Stomach (tissue), 8 donors: ENCODE measurements at regions not wholly inside any gene's neighbourhood (a gene's known extent, or its start where the extent isn't known, plus 50 kb on each side); places are given as distances from the start of the nearest gene placed in this dataset.

Source experiments
- DNase-seq, 2 donors: peaks; one replicate each; pipeline versions ENCODE4 v3.0.0 to v3.0.0-alpha.2; 2013 to 2019
- H3K27ac ChIP-seq, 5 donors: fragments of 200-600 bp in 4 of 5; sonication (generic) in 4 of 5; one replicate each; pipeline ENCODE4 v1.5.1; 2013 to 2019; ENCODE audit warnings: mild to moderate bottlenecking in 1 of 5, moderate library complexity in 1 of 5
- H3K27me3 ChIP-seq, 3 donors: fragments of 200-600 bp; sonication (generic); one replicate each; pipeline ENCODE4 v1.5.1; 2017 to 2019; ENCODE audit warnings: mixed run types in 1 of 3
- H3K36me3 ChIP-seq, 4 donors: fragments of 200-600 bp; sonication (generic); 1 replicate in 3 of 4; 2 replicates in 1 of 4; pipeline ENCODE4 v1.5.1; 2016 to 2019
- H3K4me1 ChIP-seq, 4 donors: fragments of 200-600 bp; sonication (generic); one replicate each; pipeline ENCODE4 v1.5.1; 2016 to 2019
- H3K4me3 ChIP-seq, 4 donors: fragments of 200-600 bp; sonication (generic) in 3 of 4; one replicate each; pipeline ENCODE4 v1.5.1; 2016 to 2019; ENCODE audit warnings: mild to moderate bottlenecking in 1 of 4
- H3K9me3 ChIP-seq, 4 donors: fragments of 200-600 bp; sonication (generic); one replicate each; pipeline ENCODE4 v1.5.1; 2016 to 2019
- CTCF ChIP-seq, 7 experiments: fragments of 450-650 bp in 4 of 7; fragments of 200-600 bp in 3 of 7; sonication (generic) in 3 of 7; IDR thresholded peaks; one replicate each; pipeline ENCODE4 v1.5.1; 2016 to 2019; ENCODE audit warnings: antibody characterized with exemption in 7 of 7, control low read depth in 2 of 7, mild to moderate bottlenecking in 1 of 7
- EP300 ChIP-seq: sonication (generic); formaldehyde crosslinking; IDR thresholded peaks from one replicate; pipeline ENCODE4 v1.6.1; 2017; ENCODE audit warnings: antibody characterized with exemption
- POLR2A ChIP-seq, 4 donors: fragments of 450-650 bp; IDR thresholded peaks; one replicate each; pipeline ENCODE4 v1.6.1; 2016; ENCODE audit warnings: antibody characterized with exemption in 4 of 4, control low read depth in 2 of 4, mild to moderate bottlenecking in 1 of 4, moderate library complexity in 1 of 4
- POLR2AphosphoS5 ChIP-seq, 3 donors: sonication (generic); formaldehyde crosslinking; IDR thresholded peaks; one replicate each; pipeline ENCODE4 v1.6.1; 2016; ENCODE audit warnings: antibody characterized with exemption in 3 of 3
- WGBS, 5 donors: extraction: QIAGEN DNeasy Blood & Tissue Kit in 3 of 5; methylation state at CpG; one replicate each; pipeline versions ENCODE4 v1.1.5 to v1.1.7; 2013 to 2018; 5-methylcytosine and 5-hydroxymethylcytosine counted together
- intact Hi-C: fragments of 100-400 bp; cut with DNase I; formaldehyde crosslinking; loops from one replicate; pipeline ENCODE4 v1.15.1; 2023; ENCODE audit warnings: low total_unique reads
- donor health status: healthy with polysubstance abuse.
- donor health status: Bipolar disorder and iron deficiency.
- donor health status: healthy.

DNA sequence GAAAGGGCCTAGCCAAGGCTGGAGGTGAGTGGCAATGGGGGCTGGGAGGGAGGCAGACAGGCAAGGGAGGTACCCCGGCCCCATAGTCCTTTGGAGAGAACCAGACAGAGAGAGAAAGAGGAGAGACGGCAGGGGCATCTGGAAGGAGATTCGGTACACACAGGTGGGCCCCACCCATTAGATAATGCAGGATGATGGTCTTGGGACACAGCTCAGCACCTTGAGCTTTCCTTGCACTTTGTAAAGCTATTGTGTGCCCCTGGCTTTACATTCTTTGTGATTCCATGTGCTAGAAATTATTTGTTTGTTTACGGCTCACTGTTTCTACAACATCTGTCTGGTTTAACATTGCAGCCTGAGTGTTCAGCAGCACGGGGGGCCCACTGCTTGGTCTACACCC is 83.1 kb downstream of the CTAGE1 start:
- H3K4me1 ChIP-seq: peaks cover 0 to 18% (median 9%) of the 10 kb centered on the region in 4 donors
- H3K27me3 ChIP-seq: no peaks in the 10 kb centered on the region
- H3K4me3 ChIP-seq: no peak overlapping the region
- no peak for DNase-seq
- H3K9me3 ChIP-seq: no peaks in the 10 kb centered on the region
- intact Hi-C loops: no loop called here
- no peaks in the 10 kb centered on the region for H3K36me3 ChIP-seq
- H3K27ac ChIP-seq: no peak overlapping the region
- 77 to 85% (median 79%) methylated on average over 5 of the region's 5 CpGs for WGBS, 5 donors
- no peak for TF ChIP-seq CTCF (IDR thresholded peaks at IDR 0.05)
- TF ChIP-seq POLR2AphosphoS5 (IDR thresholded peaks at IDR 0.05): no peak
- no peak for TF ChIP-seq EP300
- no peak for TF ChIP-seq POLR2A (IDR thresholded peaks at IDR 0.05)

DNA sequence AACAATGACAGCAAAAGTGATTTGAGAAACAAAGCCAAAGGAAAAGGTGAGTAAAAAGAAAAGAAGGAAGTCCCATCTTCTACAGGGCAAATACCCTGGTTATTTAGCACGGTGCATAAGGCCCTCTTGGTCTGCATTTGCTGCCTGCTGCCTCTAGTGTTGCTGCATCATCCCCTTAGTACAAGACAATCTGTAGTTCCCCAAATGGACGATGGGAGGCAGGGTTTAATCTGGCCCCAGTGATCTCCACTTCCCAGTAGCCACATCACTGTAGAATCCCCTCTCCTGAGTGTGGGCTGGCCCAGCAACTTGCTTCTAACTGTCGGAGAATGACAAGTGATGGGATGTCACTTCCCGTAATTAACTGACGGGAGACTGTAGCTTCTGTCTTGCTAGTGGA is 85.1 kb downstream of the CTAGE1 start:
- WGBS, 5 donors: 72 to 86% (median 83%) methylated on average over 5 of the region's 5 CpGs
- TF ChIP-seq CTCF (IDR thresholded peaks at IDR 0.05): no peak
- TF ChIP-seq POLR2A (IDR thresholded peaks at IDR 0.05): no peak
- TF ChIP-seq POLR2AphosphoS5 (IDR thresholded peaks at IDR 0.05): no peak
- no peak for TF ChIP-seq EP300
- H3K27ac ChIP-seq: no peak overlapping the region
- H3K36me3 ChIP-seq: no peaks in the 10 kb centered on the region
- no peaks in the 10 kb centered on the region for H3K9me3 ChIP-seq
- no peaks in the 10 kb centered on the region for H3K27me3 ChIP-seq
- intact Hi-C loops: no loop called here
- H3K4me1 ChIP-seq: peaks cover 0 to 15% (median 9%) of the 10 kb centered on the region in 4 donors
- H3K4me3 ChIP-seq: no peak overlapping the region
- no peak for DNase-seq

DNA sequence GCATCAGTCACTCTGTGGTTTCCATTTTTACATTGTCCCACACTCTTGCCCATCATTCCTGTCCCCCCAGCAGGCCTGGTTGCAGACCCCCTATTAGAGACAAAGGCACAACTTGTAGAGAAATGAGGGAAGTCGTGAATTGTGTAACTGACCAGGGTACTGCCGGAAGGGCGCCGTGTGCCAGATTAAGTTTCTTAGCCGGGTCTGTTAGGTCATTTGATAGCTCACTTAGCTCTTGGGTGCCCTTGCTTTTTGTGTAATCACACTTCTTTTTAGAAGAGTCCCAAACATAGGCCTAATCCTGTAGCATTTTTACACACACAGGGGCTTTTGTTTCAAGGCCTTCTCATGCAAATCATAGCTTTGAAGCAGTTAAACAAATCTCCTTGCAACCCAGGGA is 87.2 kb downstream of the CTAGE1 start:
- H3K4me3 ChIP-seq: no peak overlapping the region
- no peaks in the 10 kb centered on the region for H3K36me3 ChIP-seq
- no peaks in the 10 kb centered on the region for H3K9me3 ChIP-seq
- H3K4me1 ChIP-seq: peaks cover 0 to 4% (median 1%) of the 10 kb centered on the region in 4 donors
- no peaks in the 10 kb centered on the region for H3K27me3 ChIP-seq
- TF ChIP-seq POLR2A (IDR thresholded peaks at IDR 0.05) (no peak), POLR2AphosphoS5 (IDR thresholded peaks at IDR 0.05) (no peak), CTCF (IDR thresholded peaks at IDR 0.05) (no peak), EP300 (no peak)
- intact Hi-C loops: no loop called here
- no peak overlapping the region for H3K27ac ChIP-seq
- 49 to 84% (median 60%) methylated on average over 5 of the region's 5 CpGs for WGBS, 5 donors
- DNase-seq: no peak

DNA sequence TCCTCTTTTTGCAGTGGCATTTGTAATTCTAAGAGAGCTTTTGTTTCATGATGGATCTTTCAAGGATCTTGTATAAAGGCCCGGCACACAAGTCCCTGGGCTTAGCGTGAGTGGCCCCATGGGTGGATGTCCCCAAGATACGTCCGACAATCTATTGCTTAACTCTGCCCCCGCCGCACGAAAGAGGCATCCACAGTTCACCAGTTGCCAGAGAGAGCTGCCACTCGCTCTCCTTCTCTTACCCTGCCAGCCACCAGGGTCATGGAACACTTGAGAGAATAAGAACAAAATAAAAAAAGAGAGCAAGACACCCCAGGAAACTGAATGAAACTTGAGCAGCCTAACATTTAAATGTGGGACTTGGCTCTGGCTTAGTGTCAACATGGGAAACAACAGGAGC is 92.3 kb downstream of the CTAGE1 start:
- Histone ChIP-seq H3K27ac (no peak overlapping the region), H3K4me1 (peaks cover 8 to 10% (median 10%) of the 10 kb centered on the region in 4 donors), H3K9me3 (no peaks in the 10 kb centered on the region), H3K27me3 (no peaks in the 10 kb centered on the region), H3K4me3 (no peak overlapping the region), H3K36me3 (no peaks in the 10 kb centered on the region)
- DNase-seq: no peak
- TF ChIP-seq EP300 (no peak), POLR2A (IDR thresholded peaks at IDR 0.05) (no peak), CTCF (IDR thresholded peaks at IDR 0.05) (no peak), POLR2AphosphoS5 (IDR thresholded peaks at IDR 0.05) (no peak)
- intact Hi-C loops: no loop called here
- 90 to 99% (median 95%) methylated on average over 8 of the region's 8 CpGs for WGBS, 5 donors
